GM21360 (cell line): ENCODE measurements at regions not wholly inside any gene's neighbourhood (a gene's known extent, or its start where the extent isn't known, plus 50 kb on each side); places are given as distances from the start of the nearest gene placed in this dataset.
"Not testable (repeated sequence)": the region's sequence is repeated elsewhere in the genome, so short reads cannot be mapped to it uniquely, and the experiment has no call there.

ENCODE experiments used
- ATAC-seq: cut with Tn5 transposase; IDR thresholded peaks from one replicate; pipeline ENCODE4 v1.9.1; 2021; ENCODE audit warnings: mild to moderate bottlenecking, moderate library complexity; ENCODE audit not compliant: unreplicated experiment

DNA sequence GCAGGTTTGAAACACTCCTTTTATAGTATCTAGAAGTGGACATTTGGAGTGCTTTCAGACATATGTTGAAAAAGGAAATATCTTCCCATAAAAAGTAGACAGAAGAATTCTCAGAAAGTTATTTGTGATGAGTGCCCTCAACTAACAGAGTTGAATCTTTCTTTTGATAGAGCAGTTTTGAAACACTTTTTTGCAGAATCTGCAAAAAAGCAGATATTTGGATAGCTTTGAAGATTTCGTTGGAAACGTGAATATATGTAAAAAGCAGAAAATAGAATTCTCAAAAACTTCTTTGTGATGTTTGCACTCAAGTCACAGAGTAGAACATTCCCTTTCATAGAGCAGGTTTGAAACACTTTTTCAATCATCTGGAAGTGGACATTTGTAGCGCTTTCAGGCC is 676.4 kb upstream of the ZNF337 start:
- ATAC-seq, result not testable (repeated sequence)

DNA sequence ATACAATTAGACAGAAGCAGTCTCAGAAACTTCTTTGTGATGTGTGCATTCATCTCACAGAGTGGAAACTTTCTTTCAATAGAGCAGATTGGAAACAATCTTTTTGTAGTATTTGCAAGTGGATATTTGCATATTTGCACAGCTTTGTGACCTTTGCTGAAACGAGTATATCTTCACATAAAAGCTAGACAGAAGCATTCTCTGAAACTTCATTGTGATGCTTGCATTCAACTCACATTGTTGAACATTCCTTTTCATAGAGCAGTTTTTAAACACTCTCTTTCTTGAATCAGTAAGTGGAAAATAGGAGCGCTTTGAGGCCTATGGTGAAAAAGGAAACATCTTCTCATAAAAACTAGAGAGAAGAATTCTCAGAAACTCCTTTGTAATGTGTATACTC is 657.9 kb upstream of the ZNF337 start:
- no peak for ATAC-seq

DNA sequence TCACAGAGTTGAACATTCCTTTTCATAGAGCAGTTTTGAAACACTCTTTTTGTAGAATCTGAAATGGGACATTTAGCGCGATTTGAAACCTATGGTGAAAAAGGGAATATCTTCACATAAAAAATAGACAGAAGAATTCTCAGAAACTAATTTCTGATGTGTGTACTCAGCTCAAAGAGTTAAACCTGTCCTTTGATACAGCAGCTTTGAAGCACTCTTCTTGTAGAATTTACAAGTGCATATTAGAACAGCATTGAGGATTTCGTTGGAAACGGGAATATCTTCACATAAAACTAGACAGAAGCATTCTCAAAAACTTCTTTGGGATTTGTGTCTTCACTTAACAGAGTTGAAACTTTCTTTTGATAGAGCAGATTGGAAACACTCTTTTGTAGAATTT is 650.7 kb upstream of the ZNF337 start:
- ATAC-seq, result no peak

DNA sequence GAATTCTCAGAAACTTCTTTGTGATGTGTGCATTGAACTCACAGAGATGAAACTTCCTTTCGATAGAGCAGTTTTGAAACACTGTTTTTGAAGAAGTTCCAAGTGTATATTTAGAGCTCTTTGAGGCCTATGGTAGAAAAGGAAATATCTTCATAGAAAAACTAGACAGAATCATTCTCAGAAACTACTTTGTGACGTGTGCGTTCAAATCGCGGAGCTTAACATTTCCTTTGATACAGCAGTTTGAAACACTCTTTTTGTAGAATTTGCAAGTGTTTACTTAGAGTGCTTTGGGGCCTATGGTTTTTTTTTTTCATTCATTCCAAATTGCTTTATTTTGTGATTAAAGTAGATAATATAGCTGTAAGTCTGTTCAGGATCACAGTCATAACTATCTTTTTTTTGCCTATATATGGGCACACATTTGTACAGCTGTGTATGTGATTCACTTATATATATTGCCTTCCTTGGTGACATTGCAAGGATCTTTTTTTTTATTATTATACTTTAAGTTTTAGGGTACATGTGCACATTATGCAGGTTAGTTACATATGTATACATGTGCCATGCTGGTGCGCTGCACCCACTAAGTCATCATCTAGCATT is 643.9 kb upstream of the ZNF337 start:
- not testable (repeated sequence) for ATAC-seq

DNA sequence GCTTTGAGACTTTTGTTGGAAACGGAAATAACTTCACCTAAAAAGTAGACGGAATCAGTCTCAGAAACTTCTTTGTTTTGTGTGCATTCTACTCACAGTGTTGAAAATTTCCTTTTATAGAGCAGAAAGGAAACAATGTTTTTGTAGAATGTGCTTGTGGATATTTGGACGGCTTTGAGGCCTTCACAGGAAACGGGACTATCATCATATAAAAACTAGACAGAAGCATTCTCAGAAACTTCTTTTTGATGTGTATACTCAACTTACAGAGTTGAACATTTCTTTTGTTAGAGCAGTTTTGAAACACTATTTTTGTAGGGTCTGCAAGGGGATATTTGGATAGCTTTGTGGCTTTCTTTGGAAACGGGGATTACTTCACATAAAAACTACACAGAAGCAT is 627.5 kb upstream of the ZNF337 start:
- ATAC-seq, result no peak

DNA sequence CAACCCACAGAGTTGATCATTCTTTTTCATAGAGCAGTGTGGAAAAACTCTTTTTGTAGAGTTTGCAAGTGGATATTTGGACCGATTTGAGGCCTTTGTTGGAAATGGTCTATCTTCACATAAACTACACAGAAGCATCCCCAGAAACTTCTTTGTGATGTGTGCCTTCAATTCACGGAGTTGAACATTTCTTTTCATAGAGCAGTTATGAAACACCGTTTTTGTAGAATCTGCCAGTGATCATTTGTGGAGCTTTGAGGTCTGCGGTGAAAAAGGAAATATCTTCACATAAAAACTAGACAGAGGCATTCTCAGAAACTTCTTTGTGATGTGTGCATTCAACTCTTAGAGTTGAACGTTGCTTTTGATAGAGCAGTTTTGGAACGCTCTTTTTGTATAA is 618.4 kb upstream of the ZNF337 start:
- no peak for ATAC-seq

DNA sequence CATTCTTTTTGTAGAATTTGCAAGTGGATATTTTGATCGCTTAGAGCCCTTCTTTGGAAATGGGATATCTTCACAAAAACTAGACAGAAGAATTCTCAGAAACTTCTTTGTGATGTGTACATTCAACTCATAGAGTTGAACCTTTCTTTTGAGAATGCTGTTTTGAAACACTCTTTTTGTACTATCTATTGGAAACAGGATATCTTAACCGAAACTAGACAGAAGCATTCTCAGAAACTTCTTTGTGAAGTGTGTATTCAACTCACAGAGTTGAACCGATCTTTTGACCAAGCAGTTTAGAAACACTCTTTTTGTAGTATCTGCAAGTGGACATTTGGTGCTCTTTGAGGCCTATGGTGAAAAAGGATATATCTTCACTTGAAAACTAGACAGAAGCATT is 613.1 kb upstream of the ZNF337 start:
- not testable (repeated sequence) for ATAC-seq

DNA sequence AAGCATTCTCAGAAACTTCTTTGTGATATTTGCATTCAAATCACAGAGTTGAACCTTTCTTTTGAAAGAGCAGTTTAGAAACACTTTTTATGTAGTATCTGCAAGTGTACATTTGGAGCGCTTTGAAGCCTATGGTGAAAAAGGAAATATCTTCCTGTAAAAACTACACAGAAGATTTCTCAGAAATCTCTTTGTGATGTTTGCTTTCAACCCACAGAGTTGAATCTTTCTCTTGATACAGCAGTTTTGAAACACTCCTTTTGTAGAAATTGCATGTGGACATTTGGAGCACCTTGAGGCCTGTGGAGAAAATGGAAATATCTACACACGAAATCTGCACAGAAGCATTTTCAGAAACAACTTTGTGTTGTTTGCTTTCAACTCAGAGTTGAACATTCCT is 612.3 kb upstream of the ZNF337 start:
- no peak for ATAC-seq

DNA sequence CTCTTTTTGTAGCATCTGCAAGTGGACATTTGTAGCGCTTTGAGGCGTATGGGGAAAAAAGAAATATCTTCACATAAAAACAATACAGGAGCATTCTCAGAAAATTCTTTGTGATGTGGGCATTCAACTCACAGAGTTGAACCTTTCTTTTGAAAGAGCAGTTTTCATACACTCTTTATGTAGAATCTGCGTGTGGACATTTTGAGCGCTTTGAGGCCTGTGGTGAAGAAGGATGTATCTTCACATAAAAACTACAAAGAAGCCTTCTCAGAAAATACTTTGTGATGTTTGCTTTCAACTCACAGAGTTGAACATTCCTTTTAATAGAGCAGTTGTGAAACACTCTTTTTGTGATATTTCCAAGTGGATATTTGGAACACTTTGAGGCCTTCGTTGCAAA is 598.4 kb upstream of the ZNF337 start:
- ATAC-seq, result no peak

DNA sequence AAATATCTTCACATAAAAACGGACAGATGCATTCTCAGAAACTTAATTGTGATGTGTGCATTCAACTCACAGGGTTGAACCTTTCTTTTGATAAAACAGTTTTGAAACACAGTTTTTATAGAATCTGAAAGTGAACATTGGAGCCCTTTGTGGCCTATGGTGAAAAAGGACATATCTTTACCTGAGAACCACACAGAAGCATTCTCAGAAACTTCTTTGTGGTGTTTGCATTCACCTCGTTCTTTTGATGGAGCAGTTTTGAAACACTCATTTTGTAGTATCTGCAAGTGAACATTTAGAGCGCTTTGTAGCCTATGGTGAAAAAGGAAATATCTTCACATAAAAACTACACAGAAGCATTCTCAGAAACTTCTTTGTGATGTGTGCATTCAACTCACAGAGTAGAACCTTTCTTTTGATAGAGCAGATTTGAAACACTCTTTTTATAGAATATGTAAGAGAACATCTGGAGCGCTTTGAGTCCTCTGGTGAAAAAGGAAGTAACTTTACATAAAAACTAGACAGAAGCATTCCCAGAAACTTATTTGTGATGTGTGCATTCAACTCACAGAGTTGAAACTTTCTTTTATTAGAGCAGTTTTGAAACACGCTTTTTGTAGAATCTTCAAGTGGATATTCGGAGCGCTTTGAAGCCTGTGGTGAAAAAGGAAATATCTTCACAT is 591.9 kb upstream of the ZNF337 start:
- ATAC-seq, result not testable (repeated sequence)

DNA sequence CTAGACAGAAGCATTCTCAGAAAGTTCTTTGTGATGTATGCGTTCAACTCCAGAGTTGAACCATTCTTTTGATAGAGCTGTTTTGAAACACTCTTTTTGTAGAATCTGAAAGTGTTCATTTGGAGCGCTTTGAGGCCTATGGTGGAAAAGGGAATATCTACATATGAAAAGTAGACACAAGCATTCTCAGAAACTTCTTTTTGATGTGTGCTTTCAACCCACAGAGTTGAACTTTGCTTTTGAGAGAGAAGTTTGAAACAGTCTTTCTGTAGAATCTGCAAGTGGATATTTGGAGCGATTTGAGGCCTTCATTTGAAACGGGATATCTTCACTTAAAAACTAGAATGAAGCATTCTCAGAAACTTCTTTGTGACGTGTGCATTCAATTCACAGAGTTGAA is 582.6 kb upstream of the ZNF337 start:
- ATAC-seq, result no peak

DNA sequence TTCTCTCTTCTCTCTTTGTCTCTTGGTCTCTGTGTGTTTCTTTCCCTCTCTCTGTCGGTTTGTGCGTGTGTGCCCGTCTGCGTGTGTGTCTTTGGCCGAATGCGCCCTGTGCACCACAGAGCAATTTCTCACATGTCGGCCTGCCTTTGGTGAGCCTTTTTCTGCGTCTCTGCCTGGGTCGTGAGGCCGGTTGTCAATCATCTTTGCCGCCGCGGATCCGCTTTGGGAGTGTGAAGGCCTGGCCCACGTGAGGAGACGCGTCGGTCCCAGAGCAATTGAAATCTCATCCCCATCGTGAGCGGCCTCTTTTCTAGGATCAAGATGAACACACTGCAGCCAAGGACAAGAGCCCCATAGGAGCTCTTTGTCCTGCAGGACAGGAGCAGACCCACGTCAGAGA is 580.7 kb upstream of the ZNF337 start:
- ATAC-seq, result no peak

DNA sequence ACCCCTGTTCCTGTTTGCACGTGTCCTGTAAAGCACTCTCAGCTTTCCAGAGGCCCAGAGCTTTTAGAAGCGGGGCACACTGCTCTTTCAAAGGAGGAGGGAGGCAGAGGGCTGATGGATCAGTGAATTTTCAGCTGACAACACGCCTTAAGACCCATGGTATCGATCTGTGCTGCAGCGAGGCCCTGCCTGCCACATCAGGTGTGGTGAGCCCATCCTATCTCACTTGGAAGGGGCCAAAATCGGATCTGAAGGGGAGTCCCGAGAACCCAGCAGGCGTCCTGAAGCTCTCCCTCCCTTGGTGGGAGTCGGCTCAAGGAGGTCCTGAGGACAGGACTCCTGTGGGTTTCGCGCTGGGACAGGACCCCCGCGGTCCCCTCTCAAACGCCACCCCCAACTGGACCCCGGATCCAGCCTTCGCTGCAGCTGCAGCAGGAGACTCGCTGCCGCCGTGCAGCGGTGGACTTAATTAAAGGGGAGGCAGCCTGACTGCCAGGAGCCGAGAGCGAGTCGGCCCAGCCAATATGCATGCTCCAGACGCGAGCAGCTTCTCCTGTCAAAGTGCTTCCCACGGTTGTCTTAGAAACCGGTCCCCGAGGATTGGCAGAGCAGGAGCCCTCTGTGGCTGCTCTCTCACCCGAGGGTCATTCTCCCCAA is 580.0 kb upstream of the ZNF337 start:
- no peak for ATAC-seq

DNA sequence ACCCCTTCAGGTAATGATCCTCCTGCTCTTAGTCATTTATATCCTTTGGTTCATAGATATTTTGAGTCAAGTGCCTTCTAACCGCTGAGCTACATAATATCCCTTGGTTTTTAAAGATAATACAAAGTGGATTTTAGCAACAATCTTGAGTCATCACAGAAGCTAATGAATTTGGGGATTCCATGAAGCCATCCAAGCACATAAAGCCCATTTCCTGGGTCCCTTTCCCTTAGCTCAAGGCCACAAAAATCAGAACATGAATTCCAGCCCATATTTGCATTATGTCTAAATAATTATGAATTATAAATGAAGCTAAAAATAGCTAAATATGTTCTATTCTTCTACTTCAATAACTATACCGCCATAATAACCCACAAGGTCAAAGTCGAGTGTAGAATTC is 572.1 kb upstream of the ZNF337 start:
- not testable (repeated sequence) for ATAC-seq

DNA sequence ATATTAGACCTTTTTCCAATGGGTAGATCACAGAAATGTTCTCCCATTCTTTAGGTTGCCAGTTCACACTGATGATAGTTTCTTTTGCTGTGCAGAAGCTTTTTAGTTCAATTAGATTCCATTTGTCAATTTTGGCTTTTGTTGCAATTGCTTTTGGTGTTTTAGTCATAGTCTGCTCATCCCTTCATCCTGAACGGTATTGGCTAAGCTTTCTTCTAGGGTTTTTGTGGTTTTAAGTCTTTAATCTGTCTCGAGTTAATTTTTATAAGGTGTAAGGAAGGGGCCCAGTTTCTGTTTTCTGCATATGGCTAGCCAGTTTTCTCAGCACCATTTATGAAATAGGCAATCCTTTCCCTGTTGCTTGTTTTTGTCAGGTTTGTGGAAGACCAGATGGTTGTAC is 564.3 kb upstream of the ZNF337 start:
- not testable (repeated sequence) for ATAC-seq

DNA sequence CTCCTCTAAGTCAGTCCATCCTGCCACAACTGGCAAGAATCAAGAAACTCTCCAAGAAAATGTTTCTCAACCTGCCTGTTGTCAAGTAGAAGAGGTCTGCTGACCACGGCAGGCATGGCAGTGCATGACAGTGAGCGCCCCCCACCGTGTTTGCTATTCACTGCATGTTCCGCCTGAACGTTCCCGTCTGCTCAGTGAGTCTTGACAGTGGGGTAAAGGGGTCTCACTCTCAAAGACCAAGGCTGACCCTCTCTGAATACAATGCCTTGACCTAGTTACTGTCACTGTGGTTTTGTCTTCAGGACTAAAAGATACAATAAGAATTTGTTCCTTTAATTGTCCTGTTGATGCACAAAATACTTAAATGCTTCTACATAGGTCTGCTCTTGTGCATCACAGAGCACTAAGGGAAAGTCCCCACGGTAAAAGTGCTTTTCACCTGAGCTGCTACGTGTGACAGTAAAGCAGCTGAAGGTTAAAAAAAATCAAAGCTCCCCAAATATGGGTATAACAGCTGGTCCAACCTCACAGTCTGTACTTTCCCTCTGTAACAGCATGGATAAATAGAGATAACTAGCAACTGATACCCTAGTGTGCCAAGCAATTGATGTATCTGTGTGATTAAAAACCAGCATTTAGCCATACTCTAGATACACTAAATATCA is 555.8 kb upstream of the ZNF337 start:
- ATAC-seq, result not testable (repeated sequence)

DNA sequence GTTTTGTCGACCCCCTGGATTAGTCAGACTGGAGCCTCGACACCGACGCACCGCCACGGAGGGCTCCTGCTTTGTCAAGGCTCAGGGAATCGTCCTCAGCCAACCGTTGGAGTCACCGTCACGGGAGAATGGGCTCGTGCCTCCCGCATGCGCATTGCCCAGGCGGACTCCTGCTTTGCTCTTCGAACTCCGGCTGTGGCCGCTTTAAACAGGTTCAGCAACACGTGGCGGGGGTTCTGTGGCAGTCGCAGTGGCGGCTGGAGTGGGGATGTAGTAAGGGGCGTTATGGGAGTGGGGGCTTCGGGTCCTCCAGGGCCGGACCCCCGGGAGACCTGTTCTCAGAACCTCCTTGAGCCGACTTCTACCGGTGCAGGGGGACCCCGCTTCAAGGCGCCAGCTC is 554.7 kb upstream of the ZNF337 start:
- not testable (repeated sequence) for ATAC-seq

DNA sequence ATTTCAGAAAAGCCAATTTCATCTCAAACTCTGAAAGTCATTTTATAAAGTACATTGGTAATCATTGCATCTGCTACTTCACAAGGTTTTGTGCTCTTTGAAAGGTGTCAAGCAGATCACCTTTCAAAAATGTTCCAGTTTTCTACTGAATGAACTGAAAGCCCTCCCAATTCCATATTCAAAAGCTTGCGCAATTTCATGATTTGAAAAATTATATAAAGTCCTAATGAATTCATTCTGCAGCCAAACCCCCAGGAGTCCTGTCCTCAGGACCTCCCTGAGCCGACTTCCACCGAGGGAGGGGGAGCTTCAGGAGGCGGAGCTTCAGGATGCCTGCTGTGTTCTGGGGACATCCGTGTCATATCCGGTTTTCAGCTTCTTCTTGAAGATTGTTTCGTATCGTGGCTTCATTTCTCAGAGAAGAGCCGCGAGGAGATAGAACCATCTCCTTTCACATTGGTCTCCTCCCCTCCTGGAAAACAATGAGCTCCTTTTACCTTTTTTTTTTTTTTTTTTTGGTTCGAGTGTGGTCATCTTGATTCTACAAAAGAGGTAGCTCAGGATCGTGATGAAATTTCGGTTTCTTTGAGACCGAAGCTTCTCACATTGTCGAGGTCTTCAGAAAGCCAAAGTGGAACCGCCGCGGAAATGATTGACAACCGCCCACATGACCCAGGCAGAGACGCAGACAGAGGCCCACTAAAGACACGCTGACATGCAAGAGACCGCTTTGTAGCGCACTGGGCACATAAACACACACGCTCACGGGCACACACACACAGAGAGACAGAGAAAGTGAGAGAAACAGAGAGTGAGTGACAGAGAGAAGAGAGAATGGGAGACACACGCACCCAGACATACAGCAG is 553.8 kb upstream of the ZNF337 start:
- not testable (repeated sequence) for ATAC-seq

DNA sequence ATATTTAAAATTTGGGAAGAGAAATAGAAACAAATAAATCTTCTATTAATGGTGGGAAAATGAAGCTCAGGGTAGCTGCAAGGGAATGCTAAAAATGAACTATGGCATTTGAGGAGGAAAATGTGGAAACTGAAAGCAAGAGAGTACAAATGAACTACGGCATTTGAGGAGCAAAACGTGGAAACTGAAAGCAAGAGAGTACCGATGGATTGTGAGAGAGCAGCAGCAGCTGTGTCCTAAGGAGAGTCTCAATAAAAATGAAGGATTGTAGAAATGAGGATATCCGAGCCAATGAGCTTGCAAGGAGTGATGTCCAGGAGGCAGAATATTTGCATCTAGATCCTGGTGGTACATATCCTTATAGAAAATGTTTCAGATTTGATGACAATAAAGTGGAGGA is 547.1 kb upstream of the ZNF337 start:
- no peak for ATAC-seq

DNA sequence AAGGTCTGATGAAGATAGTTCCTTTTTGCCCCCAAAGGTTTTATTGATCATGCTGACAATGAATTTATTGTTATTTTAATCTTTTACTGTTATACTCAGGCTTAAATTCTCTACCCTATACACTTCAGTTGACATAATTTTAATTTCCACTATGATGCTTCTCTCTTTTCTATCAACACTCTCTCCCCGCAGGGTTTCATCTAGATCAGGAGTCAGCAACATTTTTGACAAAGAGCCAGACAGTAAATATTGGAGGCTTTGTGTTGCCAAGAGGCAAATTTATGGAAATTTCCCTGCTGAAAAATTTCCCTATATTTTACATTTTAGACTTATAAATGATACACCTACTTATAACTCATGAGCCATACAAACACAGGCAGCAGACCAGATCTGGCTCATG is 524.0 kb upstream of the ZNF337 start:
- not testable (repeated sequence) for ATAC-seq

DNA sequence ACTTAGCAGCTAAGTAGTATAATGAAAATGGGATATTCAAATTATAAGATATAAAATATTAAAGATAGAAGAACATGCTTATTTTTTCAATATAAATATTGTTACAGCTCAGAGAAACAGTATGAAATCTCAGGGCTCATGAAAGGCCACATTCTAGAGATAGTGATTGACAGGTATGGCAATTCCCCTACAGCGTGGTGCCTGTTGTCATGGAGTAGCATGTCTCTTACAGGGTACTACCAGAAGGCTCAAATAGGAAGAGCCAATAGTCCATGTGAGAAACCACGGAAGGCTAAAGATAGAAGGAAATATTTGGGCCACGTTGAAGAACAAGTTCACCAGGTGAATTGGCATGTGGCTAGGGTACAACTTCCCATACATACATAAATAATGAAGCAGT is 522.9 kb upstream of the ZNF337 start:
- not testable (repeated sequence) for ATAC-seq
